Activated B cell treated with CpG ODN at 0.5 μM for 24 hours (primary cell): ENCODE measurements at regions not wholly inside any gene's neighbourhood (a gene's known extent, or its start where the extent isn't known, plus 50 kb on each side); places are given as distances from the start of the nearest gene placed in this dataset.

Source experiments
- ATAC-seq: fragments of 200-7000 bp; cut with Tn5 transposase; one replicate; pipeline ENCODE4 v1.10.0; 2021; ENCODE audit warnings: low read depth, mild to moderate bottlenecking, moderate library complexity
- CTCF ChIA-PET: fragments of 350-600 bp; sonication (Branson Sonifier 250); formaldehyde crosslinking; loops from one replicate; lab custom pipeline; 2021; ENCODE audit warnings: antibody characterized with exemption; lab: Charles Lee
- POLR2A ChIA-PET: fragments of 350-600 bp; sonication (Branson Sonifier 250); formaldehyde crosslinking; loops from one replicate; lab custom pipeline; 2021; ENCODE audit warnings: antibody characterized with exemption; lab: Charles Lee
- DNase-seq: peaks from one replicate; pipeline ENCODE4 v3.0.0; 2022
- H3K27ac Mint-ChIP-seq: one replicate; pipeline ENCODE4 v1.8.0; 2020; ENCODE audit warnings: mixed read lengths
- H3K27me3 Mint-ChIP-seq: one replicate; pipeline ENCODE4 v1.8.0; 2021; ENCODE audit warnings: mixed read lengths
- H3K36me3 Mint-ChIP-seq: one replicate; pipeline ENCODE4 v1.8.0; 2021; ENCODE audit warnings: low read depth, mixed read lengths
- H3K4me1 Mint-ChIP-seq: one replicate; pipeline ENCODE4 v1.8.0; 2021; ENCODE audit warnings: mixed read lengths
- H3K4me3 Mint-ChIP-seq: one replicate; pipeline ENCODE4 v1.8.0; 2020; ENCODE audit warnings: mild to moderate bottlenecking, mixed read lengths
- H3K9me3 Mint-ChIP-seq: one replicate; pipeline ENCODE4 v1.8.0; 2020; ENCODE audit warnings: mixed read lengths
- CTCF ChIP-seq: fragments of 200-600 bp; IDR thresholded peaks from one replicate; pipeline ENCODE4 v1.8.0; 2022; ENCODE audit warnings: antibody characterized with exemption, mild to moderate bottlenecking
- intact Hi-C: fragments of 100-400 bp; cut with micrococcal nuclease; formaldehyde crosslinking; loops from one replicate; pipeline ENCODE4 v1.15.1; 2024

GRCh38 chr7:80403686-80404241 is 108.1 kb downstream of the GNAT3 start:
- POLR2A ChIA-PET = no interaction called here
- no peak overlapping the region for H3K27ac Mint-ChIP-seq
- CTCF ChIA-PET = no interaction called here
- no peak for DNase-seq
- H3K4me3 Mint-ChIP-seq = no peak overlapping the region
- intact Hi-C loops = no loop called here
- ATAC-seq = no peak
- TF ChIP-seq CTCF = no peak
- no peaks in the 10 kb centered on the region for H3K36me3 Mint-ChIP-seq
- H3K4me1 Mint-ChIP-seq = no peaks in the 10 kb centered on the region
- no peaks in the 10 kb centered on the region for H3K27me3 Mint-ChIP-seq
- H3K9me3 Mint-ChIP-seq = peaks cover 5% of the 10 kb centered on the region

GRCh38 chr7:80401708-80402107 is 110.2 kb downstream of the GNAT3 start:
- DNase-seq (no peak), ATAC-seq (no peak)
- ChIA-PET POLR2A (no interaction called here), CTCF (no interaction called here)
- Mint-ChIP-seq H3K4me1 (no peaks in the 10 kb centered on the region), H3K36me3 (no peaks in the 10 kb centered on the region), H3K27me3 (no peaks in the 10 kb centered on the region), H3K4me3 (no peak overlapping the region), H3K9me3 (no peaks in the 10 kb centered on the region), H3K27ac (no peak overlapping the region)
- TF ChIP-seq CTCF = no peak
- intact Hi-C loops = no loop called here

- no peak for ATAC-seq
- CTCF ChIA-PET = no interaction called here
- no peaks in the 10 kb centered on the region for H3K36me3 Mint-ChIP-seq
These were observed 118.1 kb downstream of the GNAT3 start for GRCh38 chr7:80393786-80394185.

GRCh38 chr7:80392229-80393169 is 119.4 kb downstream of the GNAT3 start:
- Mint-ChIP-seq H3K9me3 (no peaks in the 10 kb centered on the region), H3K36me3 (no peaks in the 10 kb centered on the region)

More at GRCh38 chr7:80393786-80394185, 118.1 kb downstream of the GNAT3 start:
- POLR2A ChIA-PET = no interaction called here
- H3K27me3 Mint-ChIP-seq = no peaks in the 10 kb centered on the region
- no peak for TF ChIP-seq CTCF
- H3K27ac Mint-ChIP-seq = no peak overlapping the region
- intact Hi-C loops = loop anchor here (5.0 kb wide), 1 partner anchor 331 kb away; no protein-coding TSS in a partner anchor
- H3K9me3 Mint-ChIP-seq = no peaks in the 10 kb centered on the region
- no peaks in the 10 kb centered on the region for H3K4me1 Mint-ChIP-seq
- H3K4me3 Mint-ChIP-seq = no peak overlapping the region
- no peak for DNase-seq

More at GRCh38 chr7:80392229-80393169, 119.4 kb downstream of the GNAT3 start:
- intact Hi-C loops = loop anchor here (5.0 kb wide), 1 partner anchor 330 kb away; no protein-coding TSS in a partner anchor
- POLR2A ChIA-PET = no interaction called here
- CTCF ChIA-PET = interaction anchor here (1.1 kb wide), 1 partner anchor 331 kb away, joined by 3 read pairs; no protein-coding TSS in a partner anchor
- Mint-ChIP-seq H3K4me1 (no peaks in the 10 kb centered on the region), H3K27me3 (no peaks in the 10 kb centered on the region), H3K4me3 (no peak overlapping the region), H3K27ac (no peak overlapping the region)
- no peak for TF ChIP-seq CTCF
- DNase-seq (no peak), ATAC-seq (no peak)
